ENCODE measurements at regions not wholly inside any gene's neighbourhood (a gene's known extent, or its start where the extent isn't known, plus 50 kb on each side); places are given as distances from the start of the nearest gene placed in this dataset.
"Not testable (repeated sequence)": the region's sequence is repeated elsewhere in the genome, so short reads cannot be mapped to it uniquely, and the experiment has no call there.

DNA sequence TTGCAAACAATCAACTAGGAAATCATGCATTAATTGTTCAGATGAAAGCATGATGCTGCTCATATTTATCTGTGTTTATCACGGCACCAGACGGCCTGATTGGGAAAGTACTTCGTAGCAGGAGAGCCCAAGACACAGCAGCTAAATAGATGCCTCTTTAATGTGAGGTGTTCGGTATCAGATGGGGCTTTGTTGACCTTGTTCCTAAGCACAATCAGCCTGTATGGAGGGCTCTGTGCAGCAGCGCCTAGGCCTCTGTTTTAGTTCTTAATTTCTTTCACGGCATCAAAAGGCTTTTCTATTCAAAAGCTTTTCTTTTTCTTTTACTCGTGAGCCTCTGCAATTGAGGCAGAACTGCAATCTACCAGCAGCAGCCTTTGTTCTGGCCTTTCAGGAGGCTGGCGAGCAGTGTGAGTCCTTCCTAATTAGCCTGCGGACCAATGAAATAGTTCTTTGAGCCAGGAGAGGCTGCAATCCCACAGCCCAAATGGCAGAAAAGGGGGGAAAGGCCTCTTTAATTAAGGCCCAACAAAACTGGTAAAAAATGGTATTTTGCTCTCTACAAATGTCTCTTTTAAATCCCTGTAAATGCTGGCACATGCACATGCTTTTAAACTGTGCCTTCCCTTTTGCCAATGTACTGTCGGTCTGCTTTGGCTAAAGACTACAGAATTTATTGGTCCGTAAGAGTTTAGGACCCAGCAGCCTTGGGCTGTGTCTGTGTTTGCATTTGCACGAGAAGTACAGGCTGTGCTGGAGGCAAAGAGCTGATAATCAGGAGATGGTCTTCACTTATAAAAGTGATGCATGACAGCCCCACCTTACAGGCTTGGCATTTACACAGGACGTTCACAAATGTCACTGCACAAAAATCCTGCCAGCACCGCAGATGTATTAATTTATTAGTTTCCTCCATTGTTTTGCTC, 159.6 kb downstream of the RND3 start:
- no peak for TF ChIP-seq POLR2A (IDR thresholded peaks at IDR 0.05)
- TF ChIP-seq, protein P1, sequence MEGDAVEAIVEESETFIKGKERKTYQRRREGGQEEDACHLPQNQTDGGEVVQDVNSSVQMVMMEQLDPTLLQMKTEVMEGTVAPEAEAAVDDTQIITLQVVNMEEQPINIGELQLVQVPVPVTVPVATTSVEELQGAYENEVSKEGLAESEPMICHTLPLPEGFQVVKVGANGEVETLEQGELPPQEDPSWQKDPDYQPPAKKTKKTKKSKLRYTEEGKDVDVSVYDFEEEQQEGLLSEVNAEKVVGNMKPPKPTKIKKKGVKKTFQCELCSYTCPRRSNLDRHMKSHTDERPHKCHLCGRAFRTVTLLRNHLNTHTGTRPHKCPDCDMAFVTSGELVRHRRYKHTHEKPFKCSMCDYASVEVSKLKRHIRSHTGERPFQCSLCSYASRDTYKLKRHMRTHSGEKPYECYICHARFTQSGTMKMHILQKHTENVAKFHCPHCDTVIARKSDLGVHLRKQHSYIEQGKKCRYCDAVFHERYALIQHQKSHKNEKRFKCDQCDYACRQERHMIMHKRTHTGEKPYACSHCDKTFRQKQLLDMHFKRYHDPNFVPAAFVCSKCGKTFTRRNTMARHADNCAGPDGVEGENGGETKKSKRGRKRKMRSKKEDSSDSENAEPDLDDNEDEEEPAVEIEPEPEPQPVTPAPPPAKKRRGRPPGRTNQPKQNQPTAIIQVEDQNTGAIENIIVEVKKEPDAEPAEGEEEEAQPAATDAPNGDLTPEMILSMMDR (IDR thresholded peaks at IDR 0.05), result no peak
- no peak for DNase-seq (ENCODE audit: low spot score in 2 of 2)
- intact Hi-C loops (cut with DNase I; ENCODE audit: low total_unique reads), result no loop called here
- no peak overlapping the region for H3K4me3 ChIP-seq (ENCODE audit: low read depth, poor library complexity, severe bottlenecking)
- WGBS, 2 donors, result 68 to 72% methylated on average over 14 of the region's 14 CpGs

GRCh38 chr2:150325656-150326314, 161.7 kb downstream of the RND3 start:
- TF ChIP-seq, protein P1 (IDR thresholded peaks at IDR 0.05), result no peak
- no peak for TF ChIP-seq POLR2A (IDR thresholded peaks at IDR 0.05)
- DNase-seq (ENCODE audit: low spot score in 2 of 2), result no peak
- WGBS, 2 donors, result 54 to 67% methylated on average over 6 of the region's 6 CpGs
- no peak overlapping the region for H3K4me3 ChIP-seq (ENCODE audit: low read depth, poor library complexity, severe bottlenecking)
- intact Hi-C loops (cut with DNase I; ENCODE audit: low total_unique reads), result no loop called here

DNA sequence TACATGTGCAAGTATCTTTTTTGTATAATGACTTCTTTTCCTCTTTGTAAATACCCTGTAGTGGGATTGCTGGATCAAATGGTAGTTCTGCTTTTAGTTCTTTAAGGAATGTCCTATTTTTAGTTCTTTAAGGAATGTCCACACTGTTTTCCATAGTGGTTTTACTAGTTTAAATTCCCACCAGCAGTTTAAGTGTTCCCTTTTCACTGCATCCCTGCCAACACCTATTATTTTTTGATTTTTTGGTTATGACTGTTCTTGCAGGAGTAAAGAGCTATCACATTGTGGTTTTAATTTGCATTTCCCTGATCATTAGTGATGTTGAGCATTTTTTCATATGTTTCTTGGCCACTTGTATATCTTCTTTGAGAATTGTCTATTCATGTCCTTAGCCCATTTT, 164.4 kb downstream of the RND3 start:
- H3K4me3 ChIP-seq (ENCODE audit: low read depth, poor library complexity, severe bottlenecking); DNase-seq (ENCODE audit: low spot score in 2 of 2); intact Hi-C loops (cut with DNase I; ENCODE audit: low total_unique reads): not testable (repeated sequence)

DNA sequence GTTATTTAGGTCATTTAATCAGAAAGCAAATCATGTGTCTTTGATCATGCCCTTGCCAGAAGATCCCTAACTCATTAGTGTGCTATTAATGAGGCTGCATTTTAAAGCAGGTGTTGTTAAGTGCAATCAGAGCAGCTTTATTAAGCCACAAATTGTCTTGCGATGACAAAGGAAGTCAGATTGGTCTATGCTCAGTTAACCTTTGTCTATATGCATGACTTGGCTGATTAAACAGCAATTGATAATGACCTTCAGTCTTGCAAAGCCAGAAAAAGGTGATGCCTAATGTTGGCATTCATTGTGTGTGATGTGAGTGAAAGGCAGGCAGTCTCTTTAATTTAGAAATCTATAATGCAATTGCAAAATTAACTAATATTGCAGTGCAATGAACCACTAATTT, 166.9 kb downstream of the RND3 start:
- intact Hi-C loops (cut with DNase I; ENCODE audit: low total_unique reads), result no loop called here
- WGBS, 2 donors, result 77 to 81% methylated on average over 1 of the region's 1 CpG
- TF ChIP-seq POLR2A (IDR thresholded peaks at IDR 0.05), result no peak
- TF ChIP-seq, protein P1 (IDR thresholded peaks at IDR 0.05), result no peak
- no peak for DNase-seq (ENCODE audit: low spot score in 2 of 2)
- H3K4me3 ChIP-seq (ENCODE audit: low read depth, poor library complexity, severe bottlenecking), result no peak overlapping the region

DNA sequence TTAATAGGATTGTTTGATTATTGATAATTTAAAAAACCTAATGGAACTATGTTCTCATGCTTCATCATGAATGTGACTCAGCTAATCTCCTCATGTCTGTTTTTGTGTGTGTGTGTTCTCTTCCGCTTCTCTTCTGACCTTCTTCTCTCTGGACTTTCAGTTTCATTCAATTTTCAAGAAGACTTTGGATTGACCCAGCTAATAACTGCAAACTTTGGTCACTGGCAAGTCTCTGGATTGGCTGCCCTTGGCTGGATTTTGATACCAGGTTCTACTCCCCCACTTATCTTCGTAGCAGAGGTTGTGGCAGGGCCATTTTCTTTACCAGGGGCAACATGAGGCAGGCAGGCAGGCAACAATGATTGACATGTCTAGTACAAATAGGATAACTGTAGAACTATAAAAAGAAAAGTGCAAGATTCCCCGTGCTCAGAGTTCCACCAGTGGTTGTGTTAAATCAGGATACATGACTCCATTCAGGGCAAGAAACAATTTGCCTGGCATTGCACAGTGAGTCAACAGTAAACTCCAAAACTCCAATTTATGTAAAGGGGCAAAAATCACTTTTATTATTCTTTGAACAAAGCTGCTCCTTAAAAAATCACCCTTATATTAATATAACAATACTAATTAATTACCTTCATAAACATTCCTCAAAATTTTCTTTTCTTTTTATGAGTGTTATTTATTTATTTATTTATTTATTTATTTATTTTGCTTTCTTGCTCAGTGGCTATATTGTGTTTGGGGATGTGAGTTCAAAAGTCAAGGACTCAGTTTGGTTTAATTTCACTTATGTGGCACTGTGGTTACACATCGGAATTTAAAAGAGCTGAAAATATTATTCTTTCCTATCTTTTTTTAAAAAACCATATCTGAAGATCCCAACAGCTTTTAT, 167.6 kb downstream of the RND3 start:
- WGBS, 2 donors, result 86 to 92% methylated on average over 4 of the region's 4 CpGs
- intact Hi-C loops (cut with DNase I; ENCODE audit: low total_unique reads), result no loop called here
- TF ChIP-seq POLR2A (IDR thresholded peaks at IDR 0.05), result no peak
- TF ChIP-seq, protein P1 (IDR thresholded peaks at IDR 0.05), result no peak
- H3K4me3 ChIP-seq (ENCODE audit: low read depth, poor library complexity, severe bottlenecking), result no peak overlapping the region
- DNase-seq (ENCODE audit: low spot score in 2 of 2), result no peak

GRCh38 chr2:150319085-150319484, 168.4 kb downstream of the RND3 start:
- 92 to 97% methylated on average over 4 of the region's 4 CpGs for WGBS, 2 donors
- TF ChIP-seq, protein P1 (IDR thresholded peaks at IDR 0.05), result no peak
- no peak for TF ChIP-seq POLR2A (IDR thresholded peaks at IDR 0.05)
- no peak overlapping the region for H3K4me3 ChIP-seq (ENCODE audit: low read depth, poor library complexity, severe bottlenecking)
- DNase-seq (ENCODE audit: low spot score in 2 of 2), result no peak
- intact Hi-C loops (cut with DNase I; ENCODE audit: low total_unique reads), result no loop called here

Measured in lower leg skin (tissue), 4 donors.